Naive thymus-derived CD8-positive, alpha-beta T cell (primary cell): ENCODE measurements at regions not wholly inside any gene's neighbourhood (a gene's known extent, or its start where the extent isn't known, plus 50 kb on each side); places are given as distances from the start of the nearest gene placed in this dataset.

Source experiments
- ATAC-seq, 2 donors: fragments of 150-1000 bp; cut with Tn5 transposase in 1 of 2; sonication (Bioruptor Pico), chemical (Tn5 transposase) in 1 of 2; 1 replicate in 1 of 2; 2 replicates in 1 of 2; pipeline ENCODE4 v1.10.0; 2021; ENCODE audit warnings: mild to moderate bottlenecking in 2 of 2, moderate library complexity in 2 of 2
- POLR2A ChIA-PET: fragments of 350-600 bp; sonication (Branson Sonifier 250); formaldehyde crosslinking; loops from one replicate; lab custom pipeline; 2021; ENCODE audit warnings: antibody characterized with exemption; lab: Charles Lee
- DNase-seq, 10 donors: peaks; one replicate each; pipeline versions ENCODE4 v3.0.0 to v3.0.0-alpha.2; 2020 to 2022
- H3K27ac Mint-ChIP-seq, 10 donors: one replicate each; pipeline ENCODE4 v1.8.0; 2020 to 2022; ENCODE audit warnings: mild to moderate bottlenecking in 10 of 10, mixed read lengths in 10 of 10, moderate library complexity in 4 of 10, inconsistent platforms in 1 of 10
- H3K27me3 Mint-ChIP-seq, 5 donors: one replicate each; pipeline ENCODE4 v1.8.0; 2021 to 2022; ENCODE audit warnings: mixed read lengths in 5 of 5
- H3K36me3 Mint-ChIP-seq, 3 donors: one replicate each; pipeline ENCODE4 v1.8.0; 2020 to 2022; ENCODE audit warnings: mixed read lengths in 3 of 3, mild to moderate bottlenecking in 2 of 3, inconsistent platforms in 1 of 3
- H3K4me1 Mint-ChIP-seq, 4 donors: one replicate each; pipeline ENCODE4 v1.8.0; 2021 to 2022; ENCODE audit warnings: mixed read lengths in 4 of 4
- H3K4me3 Mint-ChIP-seq, 10 donors: one replicate each; pipeline ENCODE4 v1.8.0; 2020 to 2022; ENCODE audit warnings: mild to moderate bottlenecking in 10 of 10, mixed read lengths in 10 of 10, moderate library complexity in 6 of 10, inconsistent platforms in 1 of 10
- H3K9me3 Mint-ChIP-seq, 9 donors: one replicate each; pipeline ENCODE4 v1.8.0; 2020 to 2022; ENCODE audit warnings: mixed read lengths in 9 of 9, mild to moderate bottlenecking in 3 of 9, inconsistent platforms in 1 of 9, moderate library complexity in 1 of 9

- H3K27me3 Mint-ChIP-seq = peaks cover 0 to 4% (median 0%) of the 10 kb centered on the region in 5 donors
- no peak for DNase-seq
- H3K27ac Mint-ChIP-seq = no peak overlapping the region
- no peaks in the 10 kb centered on the region for H3K4me1 Mint-ChIP-seq
- POLR2A ChIA-PET = no interaction called here
- peaks cover 0 to 9% (median 0%) of the 10 kb centered on the region in 9 donors for H3K9me3 Mint-ChIP-seq
- H3K36me3 Mint-ChIP-seq = no peaks in the 10 kb centered on the region
- no peak overlapping the region for H3K4me3 Mint-ChIP-seq
- no peak for ATAC-seq
These were observed 133.8 kb upstream of the RARB start for GRCh38 chr3:25294169-25294805.

DNA sequence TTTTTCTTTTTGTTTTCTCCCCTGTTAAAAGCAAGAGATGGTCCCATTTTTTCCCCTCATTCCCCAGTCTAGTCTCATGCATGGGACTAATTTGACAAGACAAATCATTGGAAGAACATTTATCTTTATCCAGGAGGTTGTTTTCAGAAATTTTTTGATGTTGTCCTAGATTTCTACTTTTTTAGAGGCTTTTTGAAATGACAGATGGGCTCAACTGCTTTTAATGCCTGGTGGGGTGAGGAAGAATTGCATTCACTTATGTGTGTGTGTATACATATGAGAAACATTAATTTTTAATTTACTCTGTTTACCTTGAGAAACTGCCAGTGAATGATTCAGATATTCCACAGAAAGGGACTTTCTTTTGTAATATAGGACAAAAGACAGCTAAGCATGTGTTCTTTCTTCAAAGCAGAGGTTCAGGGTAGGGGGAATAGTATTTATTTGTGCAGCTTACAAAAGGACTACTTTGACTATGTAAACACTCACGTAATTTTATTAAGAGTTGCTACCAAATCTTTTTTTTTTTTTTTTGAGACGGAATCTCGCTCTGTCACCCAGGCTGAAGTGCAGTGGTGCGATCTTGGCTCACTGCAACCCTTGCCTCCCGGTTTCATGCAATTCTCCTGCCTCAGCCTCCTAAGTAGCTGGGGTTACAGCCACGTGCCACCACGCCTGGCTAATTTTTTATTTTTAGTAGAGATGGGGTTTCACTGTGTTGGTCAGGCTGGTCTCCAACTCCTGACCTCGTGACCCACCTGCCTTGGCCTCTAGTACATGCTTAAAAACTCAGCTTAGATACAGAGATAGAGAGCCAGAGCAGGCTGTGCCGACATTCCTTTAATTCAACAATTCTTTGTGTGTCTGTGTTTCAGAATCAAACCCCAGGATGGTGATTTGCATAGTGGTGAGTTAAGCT, 130.1 kb upstream of the RARB start:
- Mint-ChIP-seq H3K27me3 (no peaks in the 10 kb centered on the region), H3K36me3 (no peaks in the 10 kb centered on the region), H3K9me3 (peaks cover 0 to 4% (median 0%) of the 10 kb centered on the region in 9 donors), H3K4me1 (no peaks in the 10 kb centered on the region), H3K27ac (no peak overlapping the region), H3K4me3 (no peak overlapping the region)
- ATAC-seq (no peak), DNase-seq (no peak)
- POLR2A ChIA-PET = no interaction called here

GRCh38 chr3:25300141-25300540, 127.9 kb upstream of the RARB start:
- Mint-ChIP-seq H3K36me3 (no peaks in the 10 kb centered on the region), H3K27ac (no peak overlapping the region), H3K4me1 (no peaks in the 10 kb centered on the region), H3K4me3 (no peak overlapping the region), H3K27me3 (no peaks in the 10 kb centered on the region), H3K9me3 (peaks cover 0 to 4% (median 0%) of the 10 kb centered on the region in 9 donors)
- no peak for ATAC-seq
- POLR2A ChIA-PET = no interaction called here
- no peak for DNase-seq

- Mint-ChIP-seq H3K4me1 (no peaks in the 10 kb centered on the region), H3K27me3 (no peaks in the 10 kb centered on the region), H3K36me3 (no peaks in the 10 kb centered on the region), H3K9me3 (no peaks in the 10 kb centered on the region), H3K27ac (no peak overlapping the region), H3K4me3 (no peak overlapping the region)
- POLR2A ChIA-PET = no interaction called here
- ATAC-seq = no peak
- DNase-seq = no peak
These were observed 123.1 kb upstream of the RARB start for GRCh38 chr3:25304916-25305315.

- Mint-ChIP-seq H3K4me1 (no peaks in the 10 kb centered on the region), H3K36me3 (no peaks in the 10 kb centered on the region), H3K4me3 (no peak overlapping the region), H3K27me3 (no peaks in the 10 kb centered on the region), H3K9me3 (peaks cover 0 to 5% (median 0%) of the 10 kb centered on the region in 9 donors), H3K27ac (no peak overlapping the region)
- POLR2A ChIA-PET = no interaction called here
- DNase-seq (no peak), ATAC-seq (no peak)
These were observed 122.0 kb upstream of the RARB start for GRCh38 chr3:25306066-25306465.

DNA sequence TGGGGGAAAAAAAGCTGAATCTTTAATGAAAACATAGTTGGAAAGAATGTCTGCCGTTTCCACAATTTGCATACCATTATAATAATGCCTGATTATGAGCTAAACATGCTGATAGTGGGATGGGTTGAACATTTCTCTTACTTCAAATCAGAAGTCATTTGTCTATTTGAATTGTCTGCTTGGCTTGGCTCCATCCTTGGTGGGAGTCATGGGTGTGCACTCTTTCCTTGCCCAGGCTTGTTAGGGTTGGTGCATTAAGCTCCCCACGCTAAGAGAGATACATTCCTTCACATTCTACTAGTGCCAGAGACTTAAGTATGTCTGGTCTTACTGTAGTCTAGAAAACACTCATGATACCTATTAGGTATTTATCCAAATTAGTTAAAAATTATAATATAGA, 121.4 kb upstream of the RARB start:
- no peak overlapping the region for H3K4me3 Mint-ChIP-seq
- H3K27ac Mint-ChIP-seq = no peak overlapping the region
- POLR2A ChIA-PET = no interaction called here
- DNase-seq (no peak), ATAC-seq (no peak)
- H3K36me3 Mint-ChIP-seq = no peaks in the 10 kb centered on the region
- no peaks in the 10 kb centered on the region for H3K4me1 Mint-ChIP-seq
- H3K9me3 Mint-ChIP-seq = peaks cover 0 to 5% (median 0%) of the 10 kb centered on the region in 9 donors
- no peaks in the 10 kb centered on the region for H3K27me3 Mint-ChIP-seq

DNA sequence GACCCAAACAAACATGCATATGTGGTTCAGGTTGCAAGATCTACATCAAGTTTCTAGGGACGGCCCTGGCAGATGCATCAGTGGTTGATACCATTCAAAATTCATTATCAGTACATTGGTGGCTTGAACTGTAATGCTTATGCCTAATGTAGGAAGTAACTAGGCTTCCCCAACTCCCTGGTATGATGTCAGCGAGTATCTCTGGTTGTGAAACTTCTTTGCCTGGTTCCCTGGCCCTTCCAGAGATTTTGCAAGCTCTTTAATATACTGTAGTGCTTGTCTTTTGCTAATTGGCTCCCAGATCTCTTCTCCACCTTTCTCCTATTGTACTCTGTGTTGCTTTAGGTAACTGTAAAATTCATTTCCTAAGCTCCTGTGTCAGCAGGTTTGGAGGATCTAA, 114.8 kb upstream of the RARB start:
- POLR2A ChIA-PET = no interaction called here
- H3K27ac Mint-ChIP-seq = no peak overlapping the region

GRCh38 chr3:25324954-25325655, 103.0 kb upstream of the RARB start:
- ATAC-seq (no peak), DNase-seq (no peak)
- Mint-ChIP-seq H3K27me3 (peaks cover 0 to 2% (median 0%) of the 10 kb centered on the region in 5 donors), H3K9me3 (peaks cover 3 to 22% (median 7%) of the 10 kb centered on the region in 9 donors), H3K27ac (no peak overlapping the region), H3K36me3 (peaks cover 0 to 14% (median 0%) of the 10 kb centered on the region in 3 donors), H3K4me3 (no peak overlapping the region), H3K4me1 (no peaks in the 10 kb centered on the region)
- POLR2A ChIA-PET = no interaction called here

More for the DNA sequence above, 114.8 kb upstream of the RARB start:
- DNase-seq (no peak), ATAC-seq (no peak)
- Mint-ChIP-seq H3K4me1 (no peaks in the 10 kb centered on the region), H3K9me3 (peaks cover 0 to 5% (median 0%) of the 10 kb centered on the region in 9 donors), H3K4me3 (no peak overlapping the region), H3K36me3 (no peaks in the 10 kb centered on the region), H3K27me3 (no peaks in the 10 kb centered on the region)

- no peak overlapping the region for H3K27ac Mint-ChIP-seq
- no peak overlapping the region for H3K4me3 Mint-ChIP-seq
- H3K4me1 Mint-ChIP-seq = no peaks in the 10 kb centered on the region
- DNase-seq (no peak), ATAC-seq (no peak)
- peaks cover 0 to under 1% (median 0%) of the 10 kb centered on the region in 5 donors for H3K27me3 Mint-ChIP-seq
- POLR2A ChIA-PET = no interaction called here
- H3K36me3 Mint-ChIP-seq = no peaks in the 10 kb centered on the region
- H3K9me3 Mint-ChIP-seq = peaks cover 0 to 21% (median 3%) of the 10 kb centered on the region in 9 donors
These were observed 92.7 kb upstream of the RARB start for GRCh38 chr3:25335356-25335755.

- Mint-ChIP-seq H3K36me3 (no peaks in the 10 kb centered on the region), H3K9me3 (peaks cover 0 to 3% (median 0%) of the 10 kb centered on the region in 9 donors), H3K27me3 (peaks cover 0 to 3% (median 0%) of the 10 kb centered on the region in 5 donors), H3K27ac (no peak overlapping the region), H3K4me3 (no peak overlapping the region), H3K4me1 (no peaks in the 10 kb centered on the region)
- POLR2A ChIA-PET = no interaction called here
- no peak for DNase-seq
- no peak for ATAC-seq
These were observed 89.8 kb upstream of the RARB start for GRCh38 chr3:25338158-25338725.

GRCh38 chr3:25339225-25339624, 88.8 kb upstream of the RARB start:
- Mint-ChIP-seq H3K27ac (no peak overlapping the region), H3K4me3 (no peak overlapping the region), H3K9me3 (peaks cover 0 to 3% (median 0%) of the 10 kb centered on the region in 9 donors), H3K36me3 (no peaks in the 10 kb centered on the region), H3K4me1 (no peaks in the 10 kb centered on the region), H3K27me3 (peaks cover 0 to 3% (median 0%) of the 10 kb centered on the region in 5 donors)
- POLR2A ChIA-PET = no interaction called here
- DNase-seq = no peak
- no peak for ATAC-seq

DNA sequence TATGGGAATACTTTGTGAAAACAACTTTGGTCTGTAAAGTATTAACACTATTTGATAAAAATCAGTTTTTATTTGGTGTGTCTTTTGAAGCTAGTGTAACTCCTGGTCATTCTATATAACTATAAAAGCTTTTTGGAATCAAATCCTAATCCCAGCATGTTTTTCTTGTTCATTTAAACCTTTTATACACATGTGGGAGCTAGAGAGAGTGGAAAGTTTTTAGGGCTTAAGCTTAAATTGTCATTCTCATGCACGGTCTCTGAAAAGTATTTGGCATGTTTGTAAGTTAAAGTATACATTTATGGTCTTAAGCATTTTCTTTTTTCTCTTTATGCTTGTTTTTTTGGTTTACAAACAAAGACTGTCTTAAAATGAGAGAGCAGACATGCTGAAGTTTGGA, 83.4 kb upstream of the RARB start:
- H3K4me1 Mint-ChIP-seq = no peaks in the 10 kb centered on the region
- POLR2A ChIA-PET = no interaction called here
- H3K27ac Mint-ChIP-seq = no peak overlapping the region
- H3K4me3 Mint-ChIP-seq = no peak overlapping the region
- peaks cover 0 to 3% (median 0%) of the 10 kb centered on the region in 9 donors for H3K9me3 Mint-ChIP-seq
- DNase-seq (no peak), ATAC-seq (no peak)
- H3K36me3 Mint-ChIP-seq = no peaks in the 10 kb centered on the region
- peaks cover 0 to 3% (median 0%) of the 10 kb centered on the region in 5 donors for H3K27me3 Mint-ChIP-seq
